HG02870 (cell line): ENCODE measurements at regions not wholly inside any gene's neighbourhood (a gene's known extent, or its start where the extent isn't known, plus 50 kb on each side); places are given as distances from the start of the nearest gene placed in this dataset.

ENCODE experiments used
- ATAC-seq: cut with Tn5 transposase; IDR thresholded peaks from one replicate; pipeline ENCODE4 v1.9.1; 2021; ENCODE audit warnings: mild to moderate bottlenecking, moderate library complexity; ENCODE audit not compliant: unreplicated experiment

GRCh38 chr9:108095496-108095895, 605.9 kb upstream of the KLF4 start:
- ATAC-seq = no peak

GRCh38 chr9:108094676-108094993, 605.1 kb upstream of the KLF4 start:
- no peak for ATAC-seq

- ATAC-seq = no peak
These were observed 604.5 kb upstream of the KLF4 start for GRCh38 chr9:108093773-108094675.

- no peak for ATAC-seq
These were observed 599.3 kb upstream of the KLF4 start for GRCh38 chr9:108088916-108089315.

- ATAC-seq = no peak
These were observed 598.2 kb upstream of the KLF4 start for GRCh38 chr9:108087781-108088180.

GRCh38 chr9:108086624-108087023, 597.1 kb upstream of the KLF4 start:
- ATAC-seq = no peak

- no peak for ATAC-seq
These were observed 595.7 kb upstream of the KLF4 start for GRCh38 chr9:108085294-108085693.

GRCh38 chr9:108083796-108084352, 594.3 kb upstream of the KLF4 start:
- no peak for ATAC-seq

GRCh38 chr9:108083160-108083750, 593.7 kb upstream of the KLF4 start:
- no peak for ATAC-seq

- no peak for ATAC-seq
These were observed 591.5 kb upstream of the KLF4 start for GRCh38 chr9:108081112-108081511.

- no peak for ATAC-seq
These were observed 590.7 kb upstream of the KLF4 start for GRCh38 chr9:108080285-108080684.

- ATAC-seq = no peak
These were observed 589.2 kb upstream of the KLF4 start for GRCh38 chr9:108078811-108079210.

- ATAC-seq = no peak
These were observed 588.8 kb upstream of the KLF4 start for GRCh38 chr9:108078375-108078774.

GRCh38 chr9:108077556-108077955, 588.0 kb upstream of the KLF4 start:
- ATAC-seq = no peak

GRCh38 chr9:108074900-108075299, 585.3 kb upstream of the KLF4 start:
- no peak for ATAC-seq

GRCh38 chr9:108073823-108074222, 584.3 kb upstream of the KLF4 start:
- ATAC-seq = no peak

GRCh38 chr9:108072740-108073139, 583.2 kb upstream of the KLF4 start:
- no peak for ATAC-seq

GRCh38 chr9:108070861-108071260, 581.3 kb upstream of the KLF4 start:
- no peak for ATAC-seq

- no peak for ATAC-seq
These were observed 580.4 kb upstream of the KLF4 start for GRCh38 chr9:108069991-108070390.

- no peak for ATAC-seq
These were observed 573.1 kb upstream of the KLF4 start for GRCh38 chr9:108062680-108063079.

GRCh38 chr9:108060175-108060574, 570.6 kb upstream of the KLF4 start:
- no peak for ATAC-seq

- no peak for ATAC-seq
These were observed 568.7 kb upstream of the KLF4 start for GRCh38 chr9:108058135-108058814.
